H1 (cell line): ENCODE measurements at regions not wholly inside any gene's neighbourhood (a gene's known extent, or its start where the extent isn't known, plus 50 kb on each side); places are given as distances from the start of the nearest gene placed in this dataset.

Experiments used
- CTCF ChIA-PET: fragments of 300-600 bp; sonication (Branson Sonifier 250); formaldehyde crosslinking; loops from one replicate; lab custom pipeline; 2021; ENCODE audit not compliant: partially characterized antibody; lab: Charles Lee
- POLR2A ChIA-PET: fragments of 300-600 bp; sonication (Branson Sonifier 250); formaldehyde crosslinking; loops from one replicate; lab custom pipeline; 2021; ENCODE audit warnings: inconsistent platforms; ENCODE audit not compliant: partially characterized antibody; lab: Charles Lee
- DNase-seq, 2 experiments: peaks; one replicate each; pipeline versions ENCODE4 v3.0.0 to v3.0.0-alpha.2; 2010 to 2022; ENCODE audit warnings: low spot score in 2 of 2, low read depth in 1 of 2, mixed read lengths in 1 of 2
- FAIRE-seq: peaks from 2 replicates; lab custom pipeline; 2011; peaks lifted over from hg19 to GRCh38; lab: Jason Lieb, UNC
- H2AFZ ChIP-seq: 2 replicates; pipeline ENCODE4 v1.8.1; 2012; ENCODE audit warnings: low read length, inconsistent platforms
- H2AK5ac ChIP-seq: 2 replicates; pipeline ENCODE4 v1.6.1; 2013; ENCODE audit warnings: low read depth, low read length
- H2BK120ac ChIP-seq: replicated peaks from 2 replicates; pipeline ENCODE3; 2013; ENCODE audit warnings: low read depth, low read length, inconsistent platforms
- H2BK12ac ChIP-seq: 2 replicates; pipeline ENCODE4 v1.6.1; 2013; ENCODE audit warnings: low read depth, low read length
- H2BK15ac ChIP-seq: 2 replicates; pipeline ENCODE4 v1.6.1; 2013; ENCODE audit warnings: low read length
- H2BK20ac ChIP-seq: 2 replicates; pipeline ENCODE4 v1.6.1; 2013; ENCODE audit warnings: low read length
- H2BK5ac ChIP-seq: 2 replicates; pipeline ENCODE4 v1.6.1; 2013; ENCODE audit warnings: low read depth, low read length
- H3K14ac ChIP-seq: 2 replicates; pipeline ENCODE4 v1.6.1; 2013; ENCODE audit warnings: inconsistent platforms; ENCODE audit not compliant: insufficient read length
- H3K18ac ChIP-seq: 2 replicates; pipeline ENCODE4 v1.6.1; 2013; ENCODE audit warnings: low read length; ENCODE audit errors: extremely low read depth
- H3K23ac ChIP-seq: 2 replicates; pipeline ENCODE4 v1.6.1; 2013; ENCODE audit warnings: inconsistent platforms; ENCODE audit not compliant: insufficient read length
- H3K23me2 ChIP-seq: 2 replicates; pipeline ENCODE4 v1.6.1; 2013; ENCODE audit warnings: low read depth, low read length
- H3K27ac ChIP-seq: 2 replicates; pipeline ENCODE4 v1.6.1; 2011; ENCODE audit warnings: low read depth, low read length, inconsistent platforms
- H3K27me3 ChIP-seq, 4 experiments: replicated peaks in 1 of 4; 1 replicate in 1 of 4; 2 replicates in 3 of 4; pipeline versions ENCODE4 v1.6.1 to v1.8.1; 2011 to 2013; ENCODE audit warnings: low read length in 3 of 4, mild to moderate bottlenecking in 3 of 4, inconsistent platforms in 2 of 4, mixed read lengths in 2 of 4, moderate library complexity in 1 of 4; ENCODE audit not compliant: control insufficient read depth in 3 of 4, insufficient read depth in 3 of 4; ENCODE audit errors: extremely low read depth in 1 of 4
- H3K36me3 ChIP-seq, 4 experiments: 2 replicates each; pipeline versions ENCODE4 v1.6.1 to v1.8.1; 2011 to 2013; ENCODE audit warnings: mild to moderate bottlenecking in 4 of 4, low read length in 3 of 4, moderate library complexity in 2 of 4, control low read depth in 1 of 4, inconsistent platforms in 1 of 4; ENCODE audit not compliant: insufficient read depth in 4 of 4, control insufficient read depth in 2 of 4
- H3K4ac ChIP-seq: replicated peaks from 2 replicates; pipeline ENCODE3; 2013; ENCODE audit warnings: low read length, low read depth, mixed read lengths, inconsistent platforms; ENCODE audit not compliant: insufficient read length
- H3K4me1 ChIP-seq, 4 experiments: replicated peaks in 1 of 4; 1 replicate in 1 of 4; 2 replicates in 3 of 4; pipeline versions ENCODE4 v1.6.1 to v1.8.1; 2011 to 2013; ENCODE audit warnings: low read length in 3 of 4, inconsistent platforms in 2 of 4, mixed read lengths in 1 of 4; ENCODE audit not compliant: insufficient read depth in 4 of 4, control insufficient read depth in 3 of 4
- H3K4me2 ChIP-seq, 2 experiments: 2 replicates each; pipeline versions ENCODE4 v1.6.1 to v1.8.1; 2011 to 2013; ENCODE audit warnings: low read depth in 2 of 2, low read length in 2 of 2, control low read depth in 1 of 2, inconsistent platforms in 1 of 2, mild to moderate bottlenecking in 1 of 2; ENCODE audit not compliant: insufficient read depth in 1 of 2
- H3K4me3 ChIP-seq, 4 experiments: fragments of 200-600, 300-600 bp in 1 of 4; sonication (generic), shearing (Covaris generic), sonication (Bioruptor Twin) in 1 of 4; 2 replicates each; pipeline versions ENCODE4 v1.5.1 to v1.8.1; 2011 to 2016; ENCODE audit warnings: low read length in 4 of 4, low read depth in 3 of 4, control low read depth in 2 of 4, inconsistent platforms in 2 of 4, mild to moderate bottlenecking in 2 of 4, mixed read lengths in 1 of 4, moderate library complexity in 1 of 4; ENCODE audit not compliant: insufficient read depth in 2 of 4; ENCODE audit errors: extremely low read depth in 1 of 4
- H3K56ac ChIP-seq: replicated peaks from 2 replicates; pipeline ENCODE3; 2013; ENCODE audit warnings: low read depth, mild to moderate bottlenecking, mixed read lengths, low read length, inconsistent platforms; ENCODE audit not compliant: insufficient read length
- H3K79me1 ChIP-seq: 2 replicates; pipeline ENCODE4 v1.6.1; 2013; ENCODE audit warnings: low read depth, low read length, control low read depth
- H3K79me2 ChIP-seq, 2 experiments: 2 replicates each; pipeline versions ENCODE4 v1.6.1 to v1.8.1; 2012 to 2013; ENCODE audit warnings: low read length in 2 of 2, mild to moderate bottlenecking in 2 of 2, inconsistent platforms in 1 of 2; ENCODE audit not compliant: insufficient read depth in 2 of 2, control insufficient read depth in 1 of 2
- H3K9ac ChIP-seq, 4 experiments: replicated peaks in 1 of 4; 1 replicate in 1 of 4; 2 replicates in 3 of 4; pipeline versions ENCODE4 v1.6.1 to v1.8.1; 2011 to 2013; ENCODE audit warnings: low read depth in 3 of 4, low read length in 3 of 4, control low read depth in 2 of 4, mild to moderate bottlenecking in 2 of 4, moderate library complexity in 2 of 4, inconsistent platforms in 1 of 4; ENCODE audit errors: extremely low read depth in 1 of 4
- H3K9me3 ChIP-seq, 2 experiments: 2 replicates each; pipeline versions ENCODE4 v1.6.1 to v1.8.1; 2012 to 2013; ENCODE audit warnings: mild to moderate bottlenecking in 2 of 2, moderate library complexity in 2 of 2, control low read depth in 1 of 2, inconsistent platforms in 1 of 2, low read depth in 1 of 2, low read length in 1 of 2, mixed read lengths in 1 of 2; ENCODE audit not compliant: insufficient read depth in 2 of 2
- H4K20me1 ChIP-seq, 2 experiments: replicated peaks in 1 of 2; 2 replicates each; pipeline versions ENCODE3 to v1.8.1; 2011 to 2013; ENCODE audit warnings: inconsistent platforms in 2 of 2, low read length in 2 of 2, mild to moderate bottlenecking in 1 of 2; ENCODE audit not compliant: insufficient read depth in 2 of 2, control insufficient read depth in 1 of 2
- H4K5ac ChIP-seq: 2 replicates; pipeline ENCODE4 v1.6.1; 2013; ENCODE audit warnings: low read length, low read depth, mixed read lengths, inconsistent platforms; ENCODE audit not compliant: insufficient read length
- H4K8ac ChIP-seq: 2 replicates; pipeline ENCODE4 v1.8.0; 2013; ENCODE audit warnings: mild to moderate bottlenecking, moderate library complexity, low read length, inconsistent platforms; ENCODE audit not compliant: insufficient read depth; ENCODE audit errors: extremely low read depth
- H4K91ac ChIP-seq: replicated peaks from 2 replicates; pipeline ENCODE3; 2013; ENCODE audit warnings: low read length, mixed read lengths, inconsistent platforms; ENCODE audit not compliant: insufficient read length
- CHD2 ChIP-seq: IDR thresholded peaks from 2 replicates; pipeline ENCODE4 v1.6.1; 2012; ENCODE audit warnings: low read length, improper control_type of control experiment
- HDAC6 ChIP-seq: IDR thresholded peaks from one replicate; pipeline ENCODE4 v1.7.1; 2012; ENCODE audit warnings: low read depth, mild to moderate bottlenecking, inconsistent platforms, low read length, moderate library complexity
- NANOG ChIP-seq: IDR thresholded peaks from 2 replicates; pipeline ENCODE4 v1.6.1; 2011; ENCODE audit warnings: low read length, low read depth, mild to moderate bottlenecking, inconsistent platforms; ENCODE audit not compliant: insufficient read depth, poor library complexity, severe bottlenecking
- NRF1 ChIP-seq: IDR thresholded peaks from 2 replicates; pipeline ENCODE4 v1.6.1; 2011; ENCODE audit warnings: mild to moderate bottlenecking, low read depth, low read length, improper control_type of control experiment
- POLR2A ChIP-seq, 2 experiments: IDR thresholded peaks; 1 replicate in 1 of 2; 2 replicates in 1 of 2; pipeline ENCODE4 v1.6.1; 2011; ENCODE audit warnings: low read depth in 2 of 2, low read length in 2 of 2, mild to moderate bottlenecking in 2 of 2; ENCODE audit errors: control extremely low read depth in 1 of 2
- RAD21 ChIP-seq, 2 experiments: IDR thresholded peaks in 1 of 2; conservative IDR thresholded peaks in 1 of 2; 2 replicates each; pipeline ENCODE4 v1.6.1; 2011; ENCODE audit warnings: low read depth in 2 of 2, low read length in 2 of 2, improper control_type of control experiment in 1 of 2, inconsistent platforms in 1 of 2, mild to moderate bottlenecking in 1 of 2, moderate library complexity in 1 of 2
- RXRA ChIP-seq: IDR thresholded peaks from 2 replicates; pipeline ENCODE4 v1.6.1; 2011; ENCODE audit warnings: low read depth, mild to moderate bottlenecking, low read length, moderate library complexity; ENCODE audit not compliant: insufficient read depth
- SIN3A ChIP-seq, 2 experiments: IDR thresholded peaks in 1 of 2; conservative IDR thresholded peaks in 1 of 2; 2 replicates each; pipeline ENCODE4 v1.6.1; 2011 to 2012; ENCODE audit warnings: low read length in 2 of 2, improper control_type of control experiment in 1 of 2, low read depth in 1 of 2, mild to moderate bottlenecking in 1 of 2
- TBP ChIP-seq: IDR thresholded peaks from 2 replicates; pipeline ENCODE4 v1.6.1; 2011; ENCODE audit warnings: low read depth, low read length, improper control_type of control experiment
- TEAD4 ChIP-seq: IDR thresholded peaks from 2 replicates; pipeline ENCODE4 v1.6.1; 2012; ENCODE audit warnings: low read depth, low read length, inconsistent platforms, mixed read lengths
- YY1 ChIP-seq: IDR thresholded peaks from 2 replicates; pipeline ENCODE4 v1.6.1; 2011; ENCODE audit warnings: low read depth, mild to moderate bottlenecking, low read length
- WGBS, 2 experiments: shearing (Covaris generic) in 1 of 2; methylation state at CpG; one replicate each; pipeline versions ENCODE4 v1.1.6 to v1.1.7; 2013 to 2015; ENCODE audit warnings: low lambda C conversion rate in 2 of 2, mixed read lengths in 2 of 2, inconsistent platforms in 1 of 2, low coverage in 1 of 2, missing lambda C conversion rate in 1 of 2; ENCODE audit not compliant: insufficient replicate concordance in 2 of 2, insufficient coverage in 1 of 2, insufficient read length in 1 of 2; ENCODE audit errors: extremely low coverage in 1 of 2, missing lambda C conversion rate in 1 of 2; 5-methylcytosine and 5-hydroxymethylcytosine counted together

DNA sequence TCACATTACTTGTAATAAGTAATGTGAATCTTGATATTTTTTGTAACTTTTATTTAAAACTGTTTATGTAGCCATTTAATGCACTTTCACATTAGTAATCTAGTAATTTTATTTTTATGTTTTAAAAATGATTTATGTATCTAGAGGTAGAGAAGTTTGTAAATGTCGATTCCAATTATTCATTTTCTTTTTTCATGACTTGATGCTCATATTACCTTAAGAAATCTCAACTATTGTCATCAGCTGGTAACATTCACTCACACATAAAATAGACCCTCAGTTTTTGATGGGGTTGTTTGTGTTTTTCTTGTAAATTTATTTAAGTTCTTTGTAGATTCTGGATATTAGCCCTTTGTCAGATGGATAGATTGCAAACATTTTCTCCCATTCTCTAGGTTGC lies 351.7 kb upstream of the CDH7 start:
- no peak overlapping the region for H2BK5ac ChIP-seq
- H3K79me1 ChIP-seq = no peaks in the 10 kb centered on the region
- H3K79me2 ChIP-seq = no peaks in the 10 kb centered on the region
- ChIA-PET CTCF (interaction anchor here (1.4 kb wide), 1 partner anchor 31 kb away, joined by 3 read pairs; no protein-coding TSS in a partner anchor), POLR2A (no interaction called here)
- no peaks in the 10 kb centered on the region for H4K20me1 ChIP-seq
- H4K8ac ChIP-seq = no peak overlapping the region
- H2BK20ac ChIP-seq = no peak overlapping the region
- no peaks in the 10 kb centered on the region for H3K23me2 ChIP-seq
- H3K27ac ChIP-seq = no peak overlapping the region
- H2BK120ac ChIP-seq = no peak overlapping the region
- no peaks in the 10 kb centered on the region for H3K36me3 ChIP-seq
- no peak for DNase-seq
- H3K14ac ChIP-seq = no peak overlapping the region
- no peak overlapping the region for H2BK15ac ChIP-seq
- no peak overlapping the region for H4K5ac ChIP-seq
- H3K56ac ChIP-seq = no peak overlapping the region
- no peak overlapping the region for H3K4ac ChIP-seq
- H3K18ac ChIP-seq = no peak overlapping the region
- H2BK12ac ChIP-seq = no peak overlapping the region
- H3K9ac ChIP-seq = no peak overlapping the region
- no peaks in the 10 kb centered on the region for H3K9me3 ChIP-seq
- no peak overlapping the region for H2AFZ ChIP-seq
- H4K91ac ChIP-seq = no peak overlapping the region
- H3K4me2 ChIP-seq = no peak overlapping the region
- no peaks in the 10 kb centered on the region for H3K27me3 ChIP-seq
- FAIRE-seq = no peak
- H2AK5ac ChIP-seq = no peak overlapping the region
- 90% methylated on average over 1 of the region's 1 CpG; no CpG with 5 or more reads in 1 of the 2 experiments for WGBS, 2 experiments
- no peak overlapping the region for H3K23ac ChIP-seq
- no peak overlapping the region for H3K4me3 ChIP-seq
- peaks cover 0 to 2% (median 0%) of the 10 kb centered on the region in 4 experiments; a peak in 1 of 7 replicates for H3K4me1 ChIP-seq
- no peak for TF ChIP-seq TBP
- no peak for TF ChIP-seq YY1
- TF ChIP-seq CHD2 = no peak
- TF ChIP-seq RAD21 (IDR thresholded peaks at IDR 0.05 in 1 of 2, conservative IDR thresholded peaks at IDR 0.05 in 1 of 2; ENCODE audit: low read depth in 2 of 2, low read length in 2 of 2) = no peak
- no peak for TF ChIP-seq SIN3A (conservative IDR thresholded peaks at IDR 0.05 in 1 of 2, IDR thresholded peaks at IDR 0.05 in 1 of 2; ENCODE audit: low read depth in 1 of 2, low read length in 2 of 2)
- no peak for TF ChIP-seq NANOG
- no peak for TF ChIP-seq NRF1
- TF ChIP-seq TEAD4 = no peak
- TF ChIP-seq POLR2A (IDR thresholded peaks at IDR 0.05; ENCODE audit: control extremely low read depth in 1 of 2, low read depth in 2 of 2, low read length in 2 of 2) = no peak
- no peak for TF ChIP-seq HDAC6
- TF ChIP-seq RXRA = no peak
